CD4-positive, alpha-beta T cell treated with Interferon gamma for 1 hour (primary cell): ENCODE measurements at regions not wholly inside any gene's neighbourhood (a gene's known extent, or its start where the extent isn't known, plus 50 kb on each side); places are given as distances from the start of the nearest gene placed in this dataset.

Experiments
- DNase-seq: peaks from one replicate; pipeline ENCODE4 v3.0.0-alpha.2; 2020

DNA sequence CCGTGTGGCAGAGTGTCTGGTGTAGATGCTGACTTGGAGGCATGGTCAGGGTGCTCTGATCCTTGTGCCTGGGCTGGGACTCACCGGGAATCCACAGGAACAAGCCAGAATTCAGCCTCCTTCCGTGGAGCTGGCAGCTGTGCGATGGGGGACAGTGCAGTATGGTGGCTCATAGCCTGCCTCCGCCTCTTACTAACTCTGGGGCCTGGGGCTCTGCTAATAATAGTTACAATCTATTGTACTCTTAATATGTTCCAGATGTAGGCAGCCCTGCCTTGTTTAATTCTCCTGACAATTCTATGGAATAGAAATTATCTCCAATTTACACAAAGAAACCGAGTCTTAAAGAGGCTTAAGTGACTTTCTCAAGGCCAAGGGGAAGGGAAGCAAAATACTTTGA lies 77.6 kb downstream of the PCDH1 start:
- no peak for DNase-seq

DNA sequence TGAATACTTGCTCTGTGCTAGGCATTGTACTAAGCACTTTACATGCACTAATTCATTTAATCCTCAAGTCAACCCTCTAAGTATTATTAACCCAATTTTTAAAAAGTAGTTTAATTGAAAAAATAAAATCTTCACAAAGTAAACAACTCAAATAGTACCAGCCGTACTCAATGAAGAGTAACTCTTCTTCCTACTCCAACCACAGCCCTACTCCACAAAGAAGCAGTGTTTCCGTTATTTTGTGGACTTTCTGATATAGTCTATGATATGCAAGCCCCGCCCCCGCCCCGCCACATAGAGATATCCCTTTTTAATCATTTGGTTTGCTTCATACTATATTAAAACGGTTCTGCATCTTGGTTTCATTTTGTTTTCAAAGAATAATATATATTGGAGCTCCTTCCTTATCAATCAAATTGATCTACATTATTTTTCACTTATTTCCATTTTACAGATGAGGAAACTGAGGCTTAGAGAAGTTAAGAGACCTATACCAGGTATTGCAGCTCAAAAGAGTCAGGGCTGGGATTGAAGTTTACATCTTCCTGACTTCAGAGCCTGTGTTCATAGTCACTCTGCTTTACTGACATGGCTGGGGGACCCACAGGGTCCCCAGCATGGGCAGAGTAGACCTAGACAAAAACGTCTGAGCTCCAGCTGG lies 78.6 kb downstream of the PCDH1 start:
- no peak for DNase-seq

DNA sequence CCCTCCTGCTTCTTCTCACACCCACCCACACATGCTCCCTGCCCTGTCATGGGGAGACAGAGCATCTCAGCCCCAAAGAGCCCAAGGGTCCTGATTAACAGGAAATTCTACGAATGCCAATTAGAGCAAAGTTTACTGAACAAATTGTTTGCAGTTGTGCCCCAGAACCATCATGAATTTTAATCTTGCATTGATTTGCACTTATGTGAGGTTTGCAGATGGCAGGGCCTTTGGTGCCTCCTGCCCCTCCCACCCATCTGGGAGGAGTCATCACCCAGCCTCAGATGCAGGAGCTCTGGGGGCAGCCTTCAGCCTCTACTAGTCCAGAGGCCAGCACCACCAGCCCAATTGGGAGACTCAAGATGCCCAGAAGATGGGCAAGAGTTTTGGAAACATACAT lies 80.8 kb downstream of the PCDH1 start:
- no peak for DNase-seq

DNA sequence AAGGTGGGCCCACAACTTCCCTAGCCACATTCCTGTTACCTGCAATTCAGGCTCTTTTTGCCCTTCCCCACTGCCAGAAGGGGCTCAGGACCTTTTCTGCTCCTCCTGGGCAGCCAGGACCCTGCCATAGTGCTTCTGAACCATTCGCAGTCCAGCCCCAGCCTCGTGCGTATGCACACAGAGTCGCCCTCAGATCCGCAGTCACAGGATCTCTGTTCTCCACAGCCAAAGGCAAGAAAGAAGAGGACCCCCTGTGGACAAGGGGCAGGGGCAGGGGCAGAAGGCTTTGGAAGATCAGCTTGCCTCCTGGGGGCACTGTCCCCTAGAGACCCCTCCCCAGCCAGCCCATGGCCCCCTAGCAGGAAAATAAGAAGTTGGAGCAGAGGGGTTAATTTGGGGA lies 82.8 kb downstream of the PCDH1 start:
- no peak for DNase-seq

DNA sequence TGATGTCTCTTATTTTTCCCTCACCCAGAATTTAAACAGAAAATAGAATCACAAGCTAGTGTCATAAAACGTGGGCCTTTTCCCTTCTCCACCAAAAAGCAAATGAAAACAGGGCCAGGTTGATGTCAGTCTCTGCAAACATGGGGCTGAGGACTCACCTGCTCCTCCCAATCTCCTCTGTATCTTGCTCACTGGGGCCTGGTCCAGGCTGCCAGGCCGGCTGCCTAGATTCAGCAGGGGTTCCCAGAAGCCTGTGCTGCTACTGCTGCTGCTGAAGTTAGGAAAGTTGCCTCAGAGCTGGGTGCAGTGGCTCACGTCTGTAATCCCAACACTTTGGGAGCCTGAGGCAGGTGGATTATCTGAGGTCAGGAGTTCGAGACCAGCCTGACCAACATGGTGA lies 84.3 kb downstream of the PCDH1 start:
- no peak for DNase-seq

DNA sequence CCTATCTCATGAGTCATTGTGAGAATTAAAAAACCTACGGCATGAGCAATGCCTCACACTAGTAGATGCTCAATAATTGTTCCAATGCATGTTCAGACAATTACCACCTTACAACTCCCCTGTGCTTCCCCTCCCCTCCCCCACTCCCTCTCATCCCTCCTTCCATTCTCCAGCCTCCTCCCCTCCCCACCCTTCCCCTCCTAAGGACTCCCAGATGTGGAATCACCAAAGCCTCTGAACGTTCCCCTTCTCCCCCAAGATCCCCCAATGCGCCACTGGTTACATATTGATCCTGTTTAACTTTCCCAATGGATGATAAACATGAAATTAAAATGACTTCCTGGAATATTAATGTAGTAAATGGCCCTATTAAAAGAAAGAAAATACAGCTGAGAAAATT lies 84.8 kb downstream of the PCDH1 start:
- DNase-seq: no peak

DNA sequence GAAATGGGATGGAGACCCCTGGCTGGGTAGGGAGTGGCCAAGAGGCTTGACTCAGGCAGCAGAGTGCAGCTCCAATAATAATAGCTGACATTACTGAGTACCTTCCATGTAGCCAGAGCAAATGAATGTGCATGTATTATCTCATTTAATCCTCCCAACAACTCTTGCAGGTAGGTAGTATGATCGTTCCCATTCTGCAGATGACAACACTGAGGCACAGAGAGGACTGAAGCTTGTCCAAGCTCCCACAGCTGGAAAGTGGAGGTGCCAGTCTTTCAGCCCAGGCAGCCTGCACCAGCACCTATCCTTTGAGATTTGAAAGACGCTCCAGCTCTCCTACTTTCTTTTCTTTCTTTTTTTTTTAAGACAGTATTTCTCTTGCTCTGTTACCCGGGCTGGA lies 87.6 kb downstream of the PCDH1 start:
- no peak for DNase-seq

DNA sequence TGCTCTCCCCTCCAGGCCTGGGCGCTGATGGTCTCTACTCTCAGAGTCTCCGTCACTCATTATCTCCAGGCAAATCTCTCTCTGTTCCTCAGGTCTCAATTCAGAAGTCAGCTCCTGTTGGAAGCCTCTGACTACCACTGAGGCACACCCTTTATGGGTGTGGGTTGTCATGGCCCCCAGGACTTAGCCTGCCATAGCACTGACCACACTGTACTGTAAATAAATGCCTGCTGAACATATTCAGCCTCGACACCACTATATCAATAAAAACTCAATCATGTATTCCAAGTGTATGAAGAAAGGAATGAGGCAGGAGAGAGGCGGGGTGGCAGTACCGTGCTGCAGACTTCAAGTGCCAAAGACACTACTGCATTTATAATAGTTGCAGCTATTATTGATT lies 88.9 kb downstream of the PCDH1 start:
- no peak for DNase-seq

DNA sequence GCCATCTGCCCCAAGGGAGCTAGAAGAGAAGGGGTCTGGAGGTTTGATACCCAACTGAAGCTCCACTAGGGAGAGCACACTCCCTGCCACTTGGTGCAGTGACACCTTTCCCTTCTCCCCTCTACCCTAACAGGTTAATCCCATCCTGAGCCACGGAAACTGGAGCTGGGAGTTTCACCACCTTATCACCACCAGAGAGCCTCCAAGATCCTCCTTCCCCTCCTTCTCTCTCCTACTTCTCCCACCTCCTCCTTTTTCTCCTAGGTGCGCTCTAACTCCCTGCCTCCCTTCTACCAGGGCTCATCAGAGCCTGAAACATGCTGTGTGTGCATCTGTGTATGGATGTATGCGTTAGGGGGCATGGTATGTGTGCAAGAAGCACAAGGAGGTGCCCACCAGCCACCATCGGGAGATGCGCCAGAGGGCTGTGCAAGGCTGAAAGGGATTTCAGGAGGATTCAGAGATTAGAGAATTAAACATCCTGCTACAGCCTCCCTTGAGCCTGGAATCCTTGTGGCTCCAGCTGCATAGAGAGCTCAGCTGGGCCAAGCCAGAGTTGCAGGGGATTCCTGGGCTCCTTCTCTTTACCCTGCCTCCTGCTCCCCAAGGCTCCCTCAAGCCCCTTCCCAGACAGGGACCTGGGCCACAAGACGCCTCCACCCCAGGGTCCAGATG lies 89.8 kb downstream of the PCDH1 start:
- DNase-seq: no peak

DNA sequence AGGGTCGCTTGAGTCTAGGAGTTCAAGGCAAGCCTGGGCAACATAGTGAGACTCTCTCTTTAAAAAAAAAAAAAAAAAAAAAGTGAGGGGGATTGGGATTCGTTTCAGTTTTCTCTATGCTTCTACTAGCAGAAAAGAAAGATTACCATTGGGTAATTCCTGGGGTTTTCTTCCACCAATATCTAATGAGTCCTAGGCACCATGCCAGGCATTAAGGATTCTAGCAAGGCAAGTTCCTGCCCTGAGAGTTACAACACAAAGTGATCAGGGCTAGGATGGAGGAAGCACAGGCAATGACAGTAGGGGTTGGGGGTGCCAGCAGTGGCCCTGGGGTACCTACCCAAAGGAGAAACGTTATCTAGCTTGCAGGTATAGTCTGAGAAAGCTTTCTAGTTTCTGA lies 90.8 kb downstream of the PCDH1 start:
- no peak for DNase-seq

DNA sequence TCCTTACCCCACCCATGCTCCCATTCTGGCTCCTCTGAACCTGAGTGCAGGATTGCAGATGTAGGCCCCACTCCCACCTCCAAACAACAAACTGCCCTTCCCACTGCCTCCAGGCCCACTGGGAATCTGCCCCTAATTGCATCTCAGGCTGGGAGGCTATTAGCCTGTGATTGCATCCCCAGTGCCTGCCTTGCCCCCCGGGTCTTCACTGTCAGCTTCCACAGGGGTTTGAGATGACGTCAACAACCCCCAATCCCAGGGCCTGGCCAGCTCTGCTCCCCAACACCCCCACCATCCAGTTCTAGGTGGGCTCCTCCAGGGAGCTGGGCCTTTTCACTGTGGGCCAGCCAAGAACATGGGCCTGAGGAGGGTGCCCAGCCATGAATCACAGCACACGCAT lies 91.5 kb downstream of the PCDH1 start:
- no peak for DNase-seq

DNA sequence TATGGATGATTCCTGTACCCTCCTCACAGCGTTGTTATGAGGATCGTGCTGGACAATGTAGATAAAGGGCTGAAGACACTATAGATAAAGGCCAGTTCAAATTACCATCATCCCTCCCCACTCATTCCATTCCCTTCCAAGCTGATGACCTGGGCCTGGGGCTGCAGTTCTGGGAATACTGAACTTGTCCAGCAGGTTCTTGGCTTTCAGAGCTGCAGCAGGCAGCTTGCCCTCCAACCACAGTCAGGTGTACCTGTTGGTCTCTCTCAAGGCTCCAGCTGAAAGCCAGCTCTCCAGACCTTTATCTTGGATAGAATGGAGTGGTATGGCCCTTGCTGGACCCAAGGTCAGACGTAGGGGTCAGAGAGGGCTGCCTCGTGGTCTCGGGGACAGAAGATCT lies 92.5 kb downstream of the PCDH1 start:
- DNase-seq: no peak

DNA sequence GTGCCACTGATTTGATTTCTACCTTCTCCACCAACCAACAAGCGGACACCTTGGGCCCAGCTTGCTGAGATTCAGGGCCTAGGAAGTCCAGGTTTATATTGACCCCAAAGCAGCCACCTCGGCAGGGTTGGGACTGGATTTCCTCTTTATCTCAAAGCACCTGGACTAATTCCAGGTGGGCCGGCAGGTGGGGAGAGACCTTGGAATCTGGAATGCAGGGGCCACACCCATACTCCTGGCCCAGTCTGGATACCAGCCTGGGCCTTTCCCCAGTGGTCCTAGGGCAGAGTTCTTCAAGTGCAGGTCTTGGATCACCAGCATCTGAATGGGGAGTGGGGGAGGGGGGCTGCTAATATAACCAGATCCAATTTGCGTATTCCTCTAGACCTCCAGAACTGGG lies 93.1 kb downstream of the PCDH1 start:
- no peak for DNase-seq

DNA sequence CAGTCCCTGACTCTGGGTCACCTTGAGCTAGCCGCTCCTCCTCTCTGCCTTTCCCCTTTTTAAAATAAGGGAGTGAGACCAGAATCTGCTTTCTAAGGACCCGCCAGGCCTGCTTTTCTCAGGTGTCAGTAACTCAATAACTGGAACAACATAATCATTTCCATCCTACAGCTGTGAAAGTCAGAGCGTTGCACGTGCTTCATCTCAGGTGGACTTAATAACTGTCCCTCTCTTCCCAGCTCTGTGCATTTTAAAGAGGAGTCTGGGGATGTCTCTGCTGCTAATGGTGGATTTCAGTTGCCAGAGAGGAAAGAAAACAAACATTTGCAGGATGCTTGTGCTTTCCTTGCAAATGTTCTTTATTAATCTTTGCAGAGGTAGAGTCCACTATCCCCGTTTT lies 93.7 kb downstream of the PCDH1 start:
- no peak for DNase-seq

DNA sequence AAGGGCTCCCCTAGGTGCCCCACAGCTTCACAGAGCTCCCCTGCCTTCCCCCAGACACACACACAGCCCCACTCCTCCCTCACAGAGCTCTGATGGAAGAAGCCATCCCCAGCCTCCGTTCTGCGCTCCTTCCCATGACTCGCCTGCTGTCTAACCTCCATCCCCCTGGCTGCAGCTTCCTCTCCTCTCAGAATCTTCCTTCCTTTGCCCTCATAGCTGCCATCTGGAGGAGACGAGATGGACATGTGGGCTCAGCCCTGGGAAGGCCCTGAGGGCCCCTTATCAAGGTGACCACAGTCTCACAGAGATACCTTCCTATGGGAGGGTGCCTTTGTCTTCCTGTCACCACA lies 94.3 kb downstream of the PCDH1 start:
- no peak for DNase-seq

DNA sequence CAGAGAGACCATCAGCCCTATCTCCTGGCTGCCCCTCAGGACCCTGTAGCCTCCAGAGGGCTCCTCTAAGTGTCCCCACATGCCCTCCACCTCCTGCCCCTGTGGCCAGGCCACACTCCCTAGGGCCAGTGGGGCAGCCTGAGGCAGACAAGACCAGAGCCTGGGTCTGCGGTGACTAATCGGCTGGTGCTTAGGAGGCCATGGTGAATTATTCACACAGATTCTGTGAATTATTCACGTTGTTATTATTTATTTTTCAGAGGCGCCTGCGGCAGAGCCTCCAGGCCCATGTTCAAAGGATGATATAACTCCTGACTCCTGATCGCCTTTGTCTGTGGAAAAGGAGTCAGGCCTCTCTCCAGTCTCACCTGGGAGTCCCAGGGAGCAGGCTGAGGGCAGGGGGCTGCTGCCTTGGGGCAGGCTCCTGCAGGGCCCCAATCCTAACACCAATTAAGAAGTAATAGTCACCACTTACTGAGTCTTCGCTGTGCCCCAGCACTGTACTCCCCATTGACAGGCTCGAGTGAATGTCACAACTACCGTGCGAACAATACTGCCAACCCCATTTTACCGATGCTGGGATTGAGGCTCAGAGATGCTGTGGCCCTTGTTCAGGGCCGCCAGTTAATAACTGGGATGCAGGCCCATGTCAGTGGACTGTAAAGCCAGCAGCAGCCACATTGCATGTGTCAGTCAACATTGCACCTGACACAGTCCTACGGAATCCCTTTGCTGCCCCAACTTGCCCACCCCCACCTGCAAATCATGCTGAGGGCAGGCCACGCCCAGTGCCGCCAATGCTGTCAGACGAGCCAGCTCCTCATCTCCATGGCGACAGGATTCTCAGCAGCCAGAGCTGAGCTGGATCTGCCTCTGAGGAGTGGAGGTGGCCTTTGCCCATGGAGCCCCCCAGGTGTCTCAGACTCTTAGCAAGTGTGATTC lies 94.9 kb downstream of the PCDH1 start:
- no peak for DNase-seq

DNA sequence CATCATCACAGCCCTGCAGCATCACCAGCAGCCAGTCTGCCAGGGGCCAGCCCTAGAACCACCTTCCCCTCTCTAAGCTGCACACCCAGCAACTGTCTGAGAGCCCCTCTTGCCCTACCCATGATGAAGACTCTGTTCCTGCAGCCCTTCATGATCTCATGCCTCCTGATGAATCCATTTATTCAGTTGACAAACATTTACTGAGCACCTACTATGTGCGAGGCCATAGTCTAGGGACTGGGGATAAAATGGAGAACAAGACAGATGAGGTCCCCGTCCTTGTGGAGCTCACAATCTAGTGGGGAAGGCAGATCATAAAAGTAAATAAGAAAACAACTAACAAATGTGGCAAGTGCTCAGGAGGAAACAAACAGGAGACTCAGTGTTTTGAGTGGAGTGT lies 96.3 kb downstream of the PCDH1 start:
- DNase-seq: no peak

DNA sequence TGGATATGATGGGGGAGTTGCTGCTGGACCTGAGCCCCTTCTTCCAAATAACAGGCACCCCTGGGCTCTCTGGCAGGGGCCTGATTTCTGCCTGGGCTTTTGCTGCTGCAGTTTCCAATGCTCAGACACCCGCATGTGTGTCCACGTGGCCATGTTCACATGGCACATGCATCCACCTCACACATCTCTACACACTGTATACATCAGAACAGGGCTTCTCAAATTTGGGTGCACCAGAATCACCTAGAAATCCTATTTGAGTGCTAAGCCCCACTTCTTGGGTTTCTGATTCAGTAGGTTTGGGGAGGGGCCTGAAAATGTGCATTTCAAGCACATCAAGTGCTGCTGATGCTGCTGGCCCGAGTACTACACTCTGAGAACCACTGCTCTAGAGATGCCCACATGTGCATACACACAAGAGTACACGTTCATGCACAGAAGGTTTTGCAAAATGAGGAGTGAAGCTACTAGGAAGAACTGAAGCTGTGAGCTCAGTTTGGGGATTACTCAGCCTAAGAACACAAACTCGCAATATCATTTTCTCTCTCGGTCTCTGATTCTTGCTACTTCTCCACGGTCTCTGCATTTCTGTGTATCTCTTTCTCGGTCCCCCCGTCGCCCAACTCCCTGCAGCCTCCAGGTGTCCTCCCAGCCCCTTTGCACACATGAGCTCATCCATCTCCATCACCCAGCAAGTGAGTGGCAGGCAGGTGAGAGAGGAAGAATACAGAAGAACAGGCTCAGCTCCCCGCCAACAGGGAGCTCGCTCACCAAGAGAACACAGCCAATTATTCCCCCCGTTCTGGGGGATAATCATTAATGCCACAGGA lies 97.0 kb downstream of the PCDH1 start:
- DNase-seq: no peak

DNA sequence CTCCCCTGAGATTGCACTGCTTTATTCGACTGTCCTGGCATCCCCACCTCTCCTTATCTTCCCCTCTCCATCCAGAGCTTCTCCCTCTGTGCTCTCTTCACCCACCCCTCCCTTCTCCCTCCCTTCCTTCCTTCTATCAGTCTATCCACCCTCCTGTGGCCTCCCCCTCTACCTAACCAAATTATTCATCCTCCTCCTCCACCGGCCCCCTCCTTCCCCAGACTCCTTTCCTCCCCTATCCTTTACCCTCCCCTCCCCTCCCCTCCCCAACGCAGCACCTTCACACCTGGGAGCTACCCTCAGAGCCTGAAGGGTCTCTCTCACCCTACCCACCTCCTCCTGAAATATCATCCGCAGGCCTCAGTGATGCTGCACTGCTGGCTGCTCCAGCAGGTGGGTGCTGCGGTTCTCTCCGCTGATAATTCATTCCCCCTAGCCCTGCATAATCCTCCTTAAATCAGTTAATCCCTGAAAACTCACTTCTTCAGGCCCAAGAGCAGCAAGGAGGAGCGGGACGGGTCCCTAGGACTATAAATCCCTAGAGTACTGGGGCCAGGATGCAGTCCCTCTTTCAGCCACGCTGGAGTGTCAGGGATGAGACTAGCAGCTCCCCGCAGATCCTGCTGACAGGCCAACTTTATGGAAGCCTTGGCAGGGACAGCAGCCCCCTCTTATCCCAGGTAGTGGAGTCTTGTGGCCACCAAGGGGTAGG lies 97.8 kb downstream of the PCDH1 start:
- no peak for DNase-seq

DNA sequence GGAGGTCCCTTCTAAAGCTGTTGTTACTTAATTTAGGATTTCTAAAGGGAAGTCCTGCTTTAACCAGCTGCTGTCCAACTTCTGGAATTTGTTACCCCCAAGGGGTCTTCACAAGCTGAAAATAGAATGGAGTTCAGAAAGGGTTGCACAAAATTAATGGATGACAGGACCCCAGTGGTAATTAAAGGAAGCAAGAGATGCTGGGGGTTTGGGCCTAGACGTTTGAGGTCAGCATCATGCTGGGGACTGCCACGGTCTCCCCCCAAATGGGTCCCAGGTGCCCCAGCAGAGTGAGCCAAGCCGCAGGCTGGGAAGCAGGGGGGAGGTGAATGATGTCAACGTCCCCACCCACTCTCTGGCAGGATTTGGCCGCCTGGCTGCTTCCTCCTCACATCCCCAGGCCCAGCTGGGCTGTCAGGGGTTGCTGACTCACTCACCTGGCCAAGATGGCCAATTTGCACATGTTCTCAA lies 97.5 kb upstream of the ARAP3 start:
- DNase-seq: no peak

DNA sequence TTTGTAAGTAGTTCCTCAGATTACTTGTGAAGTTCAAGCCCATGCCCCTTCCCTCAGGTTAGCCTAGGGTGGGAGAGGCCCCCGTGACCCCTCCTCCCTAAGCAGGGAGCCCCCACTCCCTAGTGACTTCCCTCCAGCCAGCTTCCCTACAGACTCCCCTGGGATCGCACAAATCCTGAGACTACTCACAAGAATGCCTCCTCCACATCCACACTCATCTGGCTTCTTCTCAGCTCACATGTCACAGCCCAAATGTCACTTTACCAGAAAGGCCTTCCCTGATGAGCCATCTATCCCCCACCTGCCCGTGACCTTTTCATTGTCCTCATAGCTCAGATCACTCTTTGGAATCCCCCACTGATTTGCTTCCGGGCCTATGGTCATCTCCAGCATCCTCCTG lies 96.7 kb upstream of the ARAP3 start:
- no peak for DNase-seq

DNA sequence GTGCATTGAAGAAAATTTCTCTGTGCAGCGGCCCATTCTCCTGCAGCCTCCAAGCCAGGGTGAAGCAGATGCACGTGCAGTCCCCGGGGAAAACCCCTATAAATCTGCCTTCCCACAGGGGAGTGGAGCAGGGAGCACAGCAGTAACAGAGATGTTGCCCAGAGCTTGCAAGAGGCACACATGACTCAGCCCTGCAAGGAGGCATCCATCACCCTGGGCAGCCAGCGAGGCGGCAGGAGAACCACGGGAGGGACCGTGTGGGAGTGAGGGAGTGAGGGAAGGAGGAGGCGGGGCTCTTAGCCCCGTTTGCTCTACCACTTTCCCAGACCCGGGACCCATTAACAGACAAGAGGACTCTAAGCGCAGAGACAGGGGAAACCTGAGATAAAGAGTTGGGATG lies 96.2 kb upstream of the ARAP3 start:
- no peak for DNase-seq
